ENCODE measurements at regions not wholly inside any gene's neighbourhood (a gene's known extent, or its start where the extent isn't known, plus 50 kb on each side); places are given as distances from the start of the nearest gene placed in this dataset.

DNA sequence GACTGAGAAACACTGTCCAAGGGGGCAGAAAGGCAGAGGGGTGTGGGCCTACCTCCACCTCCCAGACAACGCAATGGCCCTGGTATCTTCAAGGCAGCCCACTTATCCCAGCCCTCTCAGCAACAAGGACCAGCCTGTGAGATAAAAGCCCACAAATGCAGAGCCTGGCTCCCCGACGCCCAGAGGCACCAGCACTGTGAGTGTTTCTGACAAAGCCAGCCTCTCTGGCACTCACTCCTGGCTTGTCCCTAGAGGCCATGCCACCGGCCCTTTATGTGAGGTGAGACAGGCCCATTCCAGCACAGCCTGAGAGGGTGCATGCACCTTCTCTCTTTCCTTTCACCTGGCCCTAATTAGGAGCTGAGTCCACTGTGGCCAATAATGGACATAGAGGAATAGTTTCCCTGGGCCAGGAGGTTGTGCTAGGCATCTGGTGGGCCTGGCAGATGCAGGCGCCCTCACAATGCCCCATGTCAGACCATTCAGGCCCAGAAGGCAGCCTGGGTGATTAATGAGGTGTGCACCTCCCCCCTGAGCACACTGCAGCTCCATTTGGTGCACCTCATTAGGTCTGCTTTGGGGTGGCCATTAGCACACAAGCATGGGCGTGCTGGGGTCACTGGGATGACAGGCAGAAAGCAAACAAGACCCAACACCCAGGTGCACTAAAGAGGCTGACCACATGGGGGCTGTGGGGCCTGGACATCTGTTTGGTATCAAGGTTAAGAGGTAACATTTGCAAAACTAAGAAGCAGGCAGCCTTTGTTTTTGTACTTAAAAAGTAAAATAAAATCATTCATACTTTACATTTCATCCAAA, 176.0 kb downstream of the MED10 start:
- no peak overlapping the region for H3K27ac ChIP-seq (replicated peaks)

DNA sequence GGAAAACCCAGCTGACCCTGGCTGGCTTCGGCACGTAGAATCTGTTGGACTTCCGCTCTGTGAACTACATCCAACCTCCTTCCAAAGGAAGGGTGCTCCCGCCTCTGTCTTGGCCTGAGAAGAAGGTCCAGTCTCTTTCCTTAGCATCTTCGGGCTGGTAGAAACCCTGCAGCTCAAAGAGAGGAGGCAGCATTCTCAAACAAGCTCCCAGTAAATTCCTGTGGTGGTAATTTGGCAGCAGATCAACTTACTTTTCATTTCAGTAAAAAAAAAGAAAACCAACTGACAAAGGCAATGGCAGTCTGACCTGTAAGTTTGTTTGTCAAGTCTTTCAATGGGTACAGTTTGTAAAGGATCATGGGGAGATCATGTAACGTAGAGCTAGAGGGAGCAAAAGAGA, 176.7 kb downstream of the MED10 start:
- DNase-seq (ENCODE audit: low read depth in 1 of 2, low spot score in 1 of 2): no peak
- Histone ChIP-seq H3K27me3 (ENCODE audit: insufficient read depth, poor library complexity, severe bottlenecking) (no peaks in the 10 kb centered on the region), H3K4me3 (replicated peaks; ENCODE audit: insufficient read depth, low read length) (no peak overlapping the region), H3K27ac (replicated peaks) (no peak overlapping the region)
- no peak for TF ChIP-seq POLR2AphosphoS5 (IDR thresholded peaks at IDR 0.05; ENCODE audit: low read depth)
- TF ChIP-seq GABPA (IDR thresholded peaks at IDR 0.05; ENCODE audit: low read depth): no peak
- TF ChIP-seq, protein P1, sequence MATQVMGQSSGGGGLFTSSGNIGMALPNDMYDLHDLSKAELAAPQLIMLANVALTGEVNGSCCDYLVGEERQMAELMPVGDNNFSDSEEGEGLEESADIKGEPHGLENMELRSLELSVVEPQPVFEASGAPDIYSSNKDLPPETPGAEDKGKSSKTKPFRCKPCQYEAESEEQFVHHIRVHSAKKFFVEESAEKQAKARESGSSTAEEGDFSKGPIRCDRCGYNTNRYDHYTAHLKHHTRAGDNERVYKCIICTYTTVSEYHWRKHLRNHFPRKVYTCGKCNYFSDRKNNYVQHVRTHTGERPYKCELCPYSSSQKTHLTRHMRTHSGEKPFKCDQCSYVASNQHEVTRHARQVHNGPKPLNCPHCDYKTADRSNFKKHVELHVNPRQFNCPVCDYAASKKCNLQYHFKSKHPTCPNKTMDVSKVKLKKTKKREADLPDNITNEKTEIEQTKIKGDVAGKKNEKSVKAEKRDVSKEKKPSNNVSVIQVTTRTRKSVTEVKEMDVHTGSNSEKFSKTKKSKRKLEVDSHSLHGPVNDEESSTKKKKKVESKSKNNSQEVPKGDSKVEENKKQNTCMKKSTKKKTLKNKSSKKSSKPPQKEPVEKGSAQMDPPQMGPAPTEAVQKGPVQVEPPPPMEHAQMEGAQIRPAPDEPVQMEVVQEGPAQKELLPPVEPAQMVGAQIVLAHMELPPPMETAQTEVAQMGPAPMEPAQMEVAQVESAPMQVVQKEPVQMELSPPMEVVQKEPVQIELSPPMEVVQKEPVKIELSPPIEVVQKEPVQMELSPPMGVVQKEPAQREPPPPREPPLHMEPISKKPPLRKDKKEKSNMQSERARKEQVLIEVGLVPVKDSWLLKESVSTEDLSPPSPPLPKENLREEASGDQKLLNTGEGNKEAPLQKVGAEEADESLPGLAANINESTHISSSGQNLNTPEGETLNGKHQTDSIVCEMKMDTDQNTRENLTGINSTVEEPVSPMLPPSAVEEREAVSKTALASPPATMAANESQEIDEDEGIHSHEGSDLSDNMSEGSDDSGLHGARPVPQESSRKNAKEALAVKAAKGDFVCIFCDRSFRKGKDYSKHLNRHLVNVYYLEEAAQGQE (IDR thresholded peaks at IDR 0.05; ENCODE audit: insufficient replicate concordance, low read depth): no peak
- TF ChIP-seq, protein P2, sequence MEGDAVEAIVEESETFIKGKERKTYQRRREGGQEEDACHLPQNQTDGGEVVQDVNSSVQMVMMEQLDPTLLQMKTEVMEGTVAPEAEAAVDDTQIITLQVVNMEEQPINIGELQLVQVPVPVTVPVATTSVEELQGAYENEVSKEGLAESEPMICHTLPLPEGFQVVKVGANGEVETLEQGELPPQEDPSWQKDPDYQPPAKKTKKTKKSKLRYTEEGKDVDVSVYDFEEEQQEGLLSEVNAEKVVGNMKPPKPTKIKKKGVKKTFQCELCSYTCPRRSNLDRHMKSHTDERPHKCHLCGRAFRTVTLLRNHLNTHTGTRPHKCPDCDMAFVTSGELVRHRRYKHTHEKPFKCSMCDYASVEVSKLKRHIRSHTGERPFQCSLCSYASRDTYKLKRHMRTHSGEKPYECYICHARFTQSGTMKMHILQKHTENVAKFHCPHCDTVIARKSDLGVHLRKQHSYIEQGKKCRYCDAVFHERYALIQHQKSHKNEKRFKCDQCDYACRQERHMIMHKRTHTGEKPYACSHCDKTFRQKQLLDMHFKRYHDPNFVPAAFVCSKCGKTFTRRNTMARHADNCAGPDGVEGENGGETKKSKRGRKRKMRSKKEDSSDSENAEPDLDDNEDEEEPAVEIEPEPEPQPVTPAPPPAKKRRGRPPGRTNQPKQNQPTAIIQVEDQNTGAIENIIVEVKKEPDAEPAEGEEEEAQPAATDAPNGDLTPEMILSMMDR (IDR thresholded peaks at IDR 0.05; ENCODE audit: insufficient read depth, low read length): no peak
- TF ChIP-seq SPI1 (IDR thresholded peaks at IDR 0.05; ENCODE audit: borderline replicate concordance, low read depth): no peak

More for the DNA sequence above, 176.0 kb downstream of the MED10 start:
- Histone ChIP-seq H3K4me3 (replicated peaks; ENCODE audit: insufficient read depth, low read length) (no peak overlapping the region), H3K27me3 (ENCODE audit: insufficient read depth, poor library complexity, severe bottlenecking) (no peaks in the 10 kb centered on the region)
- DNase-seq (ENCODE audit: low read depth in 1 of 2, low spot score in 1 of 2): no peak
- no peak for TF ChIP-seq SPI1 (IDR thresholded peaks at IDR 0.05; ENCODE audit: borderline replicate concordance, low read depth)
- TF ChIP-seq POLR2AphosphoS5 (IDR thresholded peaks at IDR 0.05; ENCODE audit: low read depth): no peak
- TF ChIP-seq, protein P1 (IDR thresholded peaks at IDR 0.05; ENCODE audit: insufficient replicate concordance, low read depth): no peak
- no peak for TF ChIP-seq GABPA (IDR thresholded peaks at IDR 0.05; ENCODE audit: low read depth)
- TF ChIP-seq, protein P2 (IDR thresholded peaks at IDR 0.05; ENCODE audit: insufficient read depth, low read length): no peak

DNA sequence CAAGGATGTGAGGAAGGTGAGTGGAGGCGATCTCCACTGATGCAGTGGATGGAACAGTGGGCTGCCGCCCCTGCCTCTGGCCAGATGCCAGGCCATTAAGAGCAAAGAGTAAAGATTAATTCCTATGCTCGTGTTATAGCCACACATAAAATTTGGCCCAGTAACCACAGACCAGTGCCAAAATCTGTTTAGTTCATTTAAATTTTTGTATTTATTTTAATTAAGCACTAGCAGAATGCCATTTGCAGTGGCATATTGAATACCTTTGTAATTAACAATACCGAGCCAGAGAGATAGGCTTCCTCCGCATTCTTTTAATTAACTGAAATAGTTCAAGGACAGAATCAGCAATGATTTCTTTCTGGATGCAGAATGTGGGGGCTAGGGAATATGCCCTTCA, 179.8 kb downstream of the MED10 start:
- Histone ChIP-seq H3K4me3 (replicated peaks; ENCODE audit: insufficient read depth, low read length) (no peak overlapping the region), H3K27me3 (ENCODE audit: insufficient read depth, poor library complexity, severe bottlenecking) (no peaks in the 10 kb centered on the region), H3K27ac (replicated peaks) (no peak overlapping the region)
- TF ChIP-seq SPI1 (IDR thresholded peaks at IDR 0.05; ENCODE audit: borderline replicate concordance, low read depth) (no peak), POLR2AphosphoS5 (IDR thresholded peaks at IDR 0.05; ENCODE audit: low read depth) (no peak), GABPA (IDR thresholded peaks at IDR 0.05; ENCODE audit: low read depth) (no peak)
- TF ChIP-seq, protein P1 (IDR thresholded peaks at IDR 0.05; ENCODE audit: insufficient replicate concordance, low read depth): no peak
- TF ChIP-seq, protein P2 (IDR thresholded peaks at IDR 0.05; ENCODE audit: insufficient read depth, low read length): no peak
- DNase-seq (ENCODE audit: low read depth in 1 of 2, low spot score in 1 of 2): no peak

Data from HL-60 (cell line).